ENCODE measurements at regions not wholly inside any gene's neighbourhood (a gene's known extent, or its start where the extent isn't known, plus 50 kb on each side); places are given as distances from the start of the nearest gene placed in this dataset.
A peak's percentile ranks its signal among the peaks of the same experiment; 100 is the strongest.
"Not testable (repeated sequence)": the region's sequence is repeated elsewhere in the genome, so short reads cannot be mapped to it uniquely, and the experiment has no call there.

DNA sequence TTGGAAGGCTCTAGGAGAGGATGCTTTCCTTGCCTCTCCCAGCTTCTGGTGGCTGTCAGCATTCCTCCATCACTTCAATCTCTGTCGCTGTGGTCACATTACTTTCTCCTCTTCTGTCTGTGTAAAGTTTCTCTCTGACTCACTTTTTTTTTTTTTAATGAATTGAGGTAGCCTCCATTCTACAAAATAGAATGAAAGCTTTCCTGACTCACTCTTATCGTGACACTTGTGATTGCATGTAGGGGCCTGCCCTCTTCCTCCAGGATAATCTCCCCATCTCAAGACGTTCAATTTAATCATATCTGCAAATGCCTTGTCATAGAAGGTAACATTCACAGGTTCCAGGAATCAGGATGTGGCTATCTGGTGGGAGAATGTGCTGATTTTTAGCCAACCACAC, 153.5 kb upstream of the HMGA2 start:
- no peaks in the 10 kb centered on the region for H3K27me3 ChIP-seq
- no peaks in the 10 kb centered on the region for H3K36me3 ChIP-seq
- ATAC-seq (no peak), DNase-seq (no peak)
- no peaks in the 10 kb centered on the region for H3K9me3 ChIP-seq
- WGBS (ENCODE audit: insufficient coverage, low coverage, low lambda C conversion rate, missing lambda C conversion rate), result 59% methylated on average over 3 of the region's 3 CpGs
- TF ChIP-seq CTCF (IDR thresholded peaks at IDR 0.05) (no peak), POLR2A (IDR thresholded peaks at IDR 0.05) (no peak)
- no peaks in the 10 kb centered on the region for H3K4me1 ChIP-seq
- no peak overlapping the region for H3K27ac ChIP-seq
- H3K4me3 ChIP-seq, result no peak overlapping the region
- intact Hi-C loops (cut with DNase I), result no loop called here

DNA sequence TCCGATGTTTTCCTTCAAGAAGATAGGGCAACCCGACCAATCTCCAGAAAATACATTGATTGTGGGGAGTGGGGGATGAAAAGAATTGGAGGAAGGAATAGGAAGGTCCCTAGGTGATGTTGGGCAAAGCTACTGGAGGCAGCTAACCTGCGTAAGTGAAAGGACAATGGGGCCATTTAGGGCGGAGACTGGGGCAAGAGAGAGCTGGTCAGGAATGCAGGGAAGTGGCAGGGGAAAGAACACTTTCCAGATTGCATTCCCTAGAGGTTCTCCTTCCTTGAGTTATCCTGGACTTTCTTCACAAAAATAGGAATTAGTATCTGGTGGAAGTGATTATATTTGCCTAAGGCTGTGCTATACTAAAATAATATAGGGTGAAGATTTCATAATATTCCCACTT, 151.8 kb upstream of the HMGA2 start:
- ATAC-seq, result no peak

GRCh38 chr12:65673156-65673690, 151.1 kb upstream of the HMGA2 start:
- H3K4me1 ChIP-seq, result no peaks in the 10 kb centered on the region
- TF ChIP-seq POLR2A (IDR thresholded peaks at IDR 0.05), result no peak
- no peak overlapping the region for H3K4me3 ChIP-seq
- H3K9me3 ChIP-seq, result no peaks in the 10 kb centered on the region
- no peaks in the 10 kb centered on the region for H3K36me3 ChIP-seq
- intact Hi-C loops (cut with DNase I), result no loop called here
- H3K27ac ChIP-seq, result no peak overlapping the region
- DNase-seq (no peak), ATAC-seq (no peak)
- no peaks in the 10 kb centered on the region for H3K27me3 ChIP-seq

More for the DNA sequence above, 151.8 kb upstream of the HMGA2 start:
- intact Hi-C loops (cut with DNase I), result no loop called here
- no peak for DNase-seq
- TF ChIP-seq CTCF (IDR thresholded peaks at IDR 0.05) (no peak), POLR2A (IDR thresholded peaks at IDR 0.05) (no peak)
- H3K4me1 ChIP-seq, result no peaks in the 10 kb centered on the region
- 57% methylated on average over 4 of the region's 4 CpGs for WGBS (ENCODE audit: insufficient coverage, low coverage, low lambda C conversion rate, missing lambda C conversion rate)
- H3K9me3 ChIP-seq, result no peaks in the 10 kb centered on the region
- no peaks in the 10 kb centered on the region for H3K27me3 ChIP-seq
- H3K27ac ChIP-seq, result no peak overlapping the region
- no peaks in the 10 kb centered on the region for H3K36me3 ChIP-seq
- no peak overlapping the region for H3K4me3 ChIP-seq

DNA sequence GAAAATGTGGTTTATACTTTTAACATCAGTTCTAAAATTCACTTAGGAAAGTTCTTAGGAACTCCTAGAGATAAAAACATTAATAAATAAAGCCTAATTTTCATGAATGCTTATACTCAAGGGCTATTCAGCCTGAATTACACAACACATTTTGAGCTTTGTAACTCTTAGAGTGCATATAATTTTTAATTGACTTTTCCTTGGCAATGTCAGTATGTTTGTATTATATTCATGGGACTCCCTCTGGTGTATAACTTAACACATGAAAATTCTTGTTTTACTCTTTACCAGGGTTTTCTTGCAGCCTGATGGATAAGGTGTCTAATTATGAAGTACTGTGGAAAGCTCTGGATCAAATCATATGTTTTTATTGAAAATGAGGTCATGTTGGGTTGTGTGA, 150.6 kb upstream of the HMGA2 start:
- H3K27ac ChIP-seq, result no peak overlapping the region
- no peaks in the 10 kb centered on the region for H3K4me1 ChIP-seq
- no peaks in the 10 kb centered on the region for H3K36me3 ChIP-seq
- intact Hi-C loops (cut with DNase I), result no loop called here
- TF ChIP-seq POLR2A (IDR thresholded peaks at IDR 0.05) (no peak), CTCF (IDR thresholded peaks at IDR 0.05) (peak in 1 of 4 donors; percentile 12)
- DNase-seq, result no peak
- H3K27me3 ChIP-seq, result no peaks in the 10 kb centered on the region
- no peak for ATAC-seq
- no peaks in the 10 kb centered on the region for H3K9me3 ChIP-seq
- no peak overlapping the region for H3K4me3 ChIP-seq

GRCh38 chr12:65675141-65675621, 149.1 kb upstream of the HMGA2 start:
- no peak for TF ChIP-seq POLR2A (IDR thresholded peaks at IDR 0.05)
- no peak for ATAC-seq
- DNase-seq, result no peak
- no peak overlapping the region for H3K4me3 ChIP-seq
- no peaks in the 10 kb centered on the region for H3K27me3 ChIP-seq
- no peaks in the 10 kb centered on the region for H3K36me3 ChIP-seq
- H3K9me3 ChIP-seq, result no peaks in the 10 kb centered on the region
- H3K4me1 ChIP-seq, result no peaks in the 10 kb centered on the region
- 18% methylated on average over 1 of the region's 1 CpG for WGBS (ENCODE audit: insufficient coverage, low coverage, low lambda C conversion rate, missing lambda C conversion rate)
- H3K27ac ChIP-seq, result no peak overlapping the region
- intact Hi-C loops (cut with DNase I), result no loop called here

DNA sequence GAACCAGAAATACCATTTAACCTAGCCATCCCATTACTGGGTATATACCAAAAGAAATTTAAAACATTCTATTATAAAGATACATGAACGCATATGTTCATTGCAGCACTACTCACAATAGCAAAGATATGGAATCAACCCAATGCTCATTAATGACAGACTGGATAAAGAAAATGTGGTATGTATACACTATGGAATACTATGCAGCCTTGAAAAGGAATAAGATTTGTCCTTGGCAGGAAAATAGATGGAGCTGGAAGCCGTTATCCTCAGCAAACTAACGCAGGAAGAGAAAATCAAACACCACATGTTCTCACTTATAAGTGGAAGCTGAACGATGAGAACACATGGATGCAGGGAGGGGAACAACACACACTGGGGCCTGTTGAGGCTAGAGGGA, 146.1 kb upstream of the HMGA2 start:
- H3K9me3 ChIP-seq; intact Hi-C loops (cut with DNase I); H3K4me1 ChIP-seq; ATAC-seq; H3K27ac ChIP-seq; H3K27me3 ChIP-seq; H3K4me3 ChIP-seq; H3K36me3 ChIP-seq; DNase-seq: not testable (repeated sequence)
- WGBS (ENCODE audit: insufficient coverage, low coverage, low lambda C conversion rate, missing lambda C conversion rate), result 74% methylated on average over 4 of the region's 4 CpGs
